Nephron (organoid): ENCODE measurements at regions not wholly inside any gene's neighbourhood (a gene's known extent, or its start where the extent isn't known, plus 50 kb on each side); places are given as distances from the start of the nearest gene placed in this dataset.

Source experiments
- H3K27ac Mint-ChIP-seq, 3 experiments: 2 replicates each; pipeline ENCODE4 v1.8.0; 2020; ENCODE audit warnings: mixed read lengths in 3 of 3, mild to moderate bottlenecking in 2 of 3, moderate library complexity in 1 of 3
- H3K27me3 Mint-ChIP-seq: 2 replicates; pipeline ENCODE4 v1.8.0; 2021; ENCODE audit warnings: low read depth, mild to moderate bottlenecking, moderate library complexity, mixed read lengths
- H3K36me3 Mint-ChIP-seq: 2 replicates; pipeline ENCODE4 v1.8.0; 2020; ENCODE audit warnings: low read depth, mixed read lengths
- H3K4me1 Mint-ChIP-seq: 2 replicates; pipeline ENCODE4 v1.8.0; 2020; ENCODE audit warnings: mixed read lengths
- H3K4me3 Mint-ChIP-seq, 3 experiments: 2 replicates each; pipeline ENCODE4 v1.8.0; 2020; ENCODE audit warnings: mild to moderate bottlenecking in 3 of 3, mixed read lengths in 3 of 3, moderate library complexity in 2 of 3
- H3K9me3 Mint-ChIP-seq: 2 replicates; pipeline ENCODE4 v1.8.0; 2020; ENCODE audit warnings: mixed read lengths
- TF ChIP-seq, protein P1 (sequence below), 3 experiments: fragments of 200-600 bp; sonication (generic); IDR thresholded peaks; one replicate each; pipeline ENCODE4 v1.5.0; 2021; ENCODE audit warnings: antibody characterized with exemption in 3 of 3; ENCODE audit not compliant: unreplicated experiment in 3 of 3

DNA sequence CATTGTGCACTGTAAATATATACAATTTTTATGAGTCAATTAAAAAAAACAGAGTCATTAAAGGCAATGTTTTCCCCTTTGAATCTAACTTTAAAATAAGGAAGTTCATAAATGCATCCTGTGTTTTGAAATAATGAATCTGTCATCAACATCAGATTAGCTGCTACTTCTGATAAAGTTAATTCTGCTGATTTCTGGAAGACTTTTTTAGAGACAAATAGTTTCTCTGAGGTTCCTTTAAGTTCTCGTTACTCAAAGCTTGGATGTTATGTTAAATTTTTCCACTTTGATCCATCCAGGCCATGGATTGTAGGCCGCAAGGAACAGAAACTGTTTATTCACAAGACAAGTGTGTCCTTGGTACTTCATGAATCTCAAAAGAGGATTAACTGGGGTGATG, 115.5 kb downstream of the CARTPT start:
- TF ChIP-seq, protein P1, sequence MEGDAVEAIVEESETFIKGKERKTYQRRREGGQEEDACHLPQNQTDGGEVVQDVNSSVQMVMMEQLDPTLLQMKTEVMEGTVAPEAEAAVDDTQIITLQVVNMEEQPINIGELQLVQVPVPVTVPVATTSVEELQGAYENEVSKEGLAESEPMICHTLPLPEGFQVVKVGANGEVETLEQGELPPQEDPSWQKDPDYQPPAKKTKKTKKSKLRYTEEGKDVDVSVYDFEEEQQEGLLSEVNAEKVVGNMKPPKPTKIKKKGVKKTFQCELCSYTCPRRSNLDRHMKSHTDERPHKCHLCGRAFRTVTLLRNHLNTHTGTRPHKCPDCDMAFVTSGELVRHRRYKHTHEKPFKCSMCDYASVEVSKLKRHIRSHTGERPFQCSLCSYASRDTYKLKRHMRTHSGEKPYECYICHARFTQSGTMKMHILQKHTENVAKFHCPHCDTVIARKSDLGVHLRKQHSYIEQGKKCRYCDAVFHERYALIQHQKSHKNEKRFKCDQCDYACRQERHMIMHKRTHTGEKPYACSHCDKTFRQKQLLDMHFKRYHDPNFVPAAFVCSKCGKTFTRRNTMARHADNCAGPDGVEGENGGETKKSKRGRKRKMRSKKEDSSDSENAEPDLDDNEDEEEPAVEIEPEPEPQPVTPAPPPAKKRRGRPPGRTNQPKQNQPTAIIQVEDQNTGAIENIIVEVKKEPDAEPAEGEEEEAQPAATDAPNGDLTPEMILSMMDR (IDR thresholded peaks at IDR 0.05; ENCODE audit: unreplicated experiment in 3 of 3) = no peak
- no peaks in the 10 kb centered on the region for H3K27me3 Mint-ChIP-seq
- H3K4me1 Mint-ChIP-seq = peaks cover 21% of the 10 kb centered on the region
- H3K4me3 Mint-ChIP-seq = no peak overlapping the region
- no peak overlapping the region for H3K27ac Mint-ChIP-seq
- no peaks in the 10 kb centered on the region for H3K36me3 Mint-ChIP-seq
- no peaks in the 10 kb centered on the region for H3K9me3 Mint-ChIP-seq

DNA sequence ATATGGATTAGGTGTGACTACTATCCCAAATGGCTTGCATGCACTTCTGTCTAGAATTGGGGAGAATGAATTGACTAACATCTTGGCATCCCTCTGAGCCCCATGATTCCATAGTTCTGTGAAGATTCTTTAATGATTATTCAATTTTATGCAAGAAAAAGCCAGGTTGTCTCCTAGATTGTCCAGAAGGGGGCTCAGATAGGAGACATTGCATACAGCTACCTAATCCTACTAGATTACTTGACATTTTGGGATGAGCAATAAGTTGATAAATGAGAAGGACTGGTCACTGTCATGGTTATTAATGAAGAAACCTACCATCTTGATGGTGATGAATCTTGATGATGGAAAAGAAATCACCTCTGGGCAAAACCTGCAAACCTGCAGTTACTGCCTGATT, 117.0 kb downstream of the CARTPT start:
- Mint-ChIP-seq H3K9me3 (no peaks in the 10 kb centered on the region), H3K27me3 (no peaks in the 10 kb centered on the region), H3K4me3 (no peak overlapping the region), H3K4me1 (peaks cover 6% of the 10 kb centered on the region), H3K27ac (no peak overlapping the region), H3K36me3 (no peaks in the 10 kb centered on the region)
- TF ChIP-seq, protein P1 (IDR thresholded peaks at IDR 0.05; ENCODE audit: unreplicated experiment in 3 of 3) = peak in 1 of 3 experiments; percentile 8

DNA sequence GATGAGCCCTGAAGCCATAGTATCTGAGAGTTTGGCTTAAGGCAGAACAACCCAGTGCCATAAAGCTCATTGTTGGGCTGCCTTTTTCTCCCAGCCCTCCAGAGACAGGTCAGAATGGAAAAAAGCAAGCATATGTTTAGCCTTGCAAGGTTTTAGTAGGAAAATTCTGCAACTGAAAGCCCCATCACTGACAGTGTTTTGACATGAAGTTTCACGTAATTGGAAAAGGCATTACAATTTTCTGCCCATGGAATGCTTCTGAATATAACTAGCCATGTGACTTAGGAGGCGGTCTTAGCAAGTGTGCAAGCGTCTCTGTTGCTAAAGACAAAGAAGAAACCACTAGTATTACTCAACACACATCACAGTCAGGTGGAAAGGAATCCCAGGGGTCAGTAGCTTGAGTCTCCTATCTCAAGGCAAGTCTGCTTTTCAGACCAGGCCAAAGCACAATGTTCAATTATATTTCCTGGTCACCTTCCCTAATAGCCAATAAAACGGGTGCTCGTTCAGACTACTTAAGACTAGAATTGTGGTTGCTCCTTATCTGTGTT, 117.6 kb downstream of the CARTPT start:
- Mint-ChIP-seq H3K4me1 (peaks cover under 1% of the 10 kb centered on the region), H3K4me3 (no peak overlapping the region), H3K27me3 (no peaks in the 10 kb centered on the region), H3K9me3 (no peaks in the 10 kb centered on the region), H3K36me3 (no peaks in the 10 kb centered on the region), H3K27ac (no peak overlapping the region)
- TF ChIP-seq, protein P1 (IDR thresholded peaks at IDR 0.05; ENCODE audit: unreplicated experiment in 3 of 3) = no peak

DNA sequence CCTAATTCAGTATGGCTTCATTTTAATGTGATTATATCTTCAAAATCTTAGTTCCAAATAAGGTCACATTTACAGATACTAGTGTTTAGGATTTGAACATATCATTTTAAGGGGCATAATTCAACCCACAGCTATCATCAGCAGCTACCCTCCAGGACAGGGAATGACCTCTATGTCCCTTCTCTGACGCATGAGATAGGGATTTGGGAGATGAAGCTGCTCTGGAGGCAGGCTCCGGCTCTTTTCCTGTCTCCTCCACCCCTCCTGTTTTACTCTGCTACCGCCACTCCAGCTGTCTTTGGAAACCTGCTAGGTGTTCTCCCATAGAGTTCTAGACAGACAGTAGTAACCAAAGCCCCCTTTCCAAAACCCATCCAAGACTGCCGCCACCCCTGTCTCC, 119.2 kb downstream of the CARTPT start:
- H3K27ac Mint-ChIP-seq = no peak overlapping the region
- H3K4me1 Mint-ChIP-seq = no peaks in the 10 kb centered on the region
- TF ChIP-seq, protein P1 (IDR thresholded peaks at IDR 0.05; ENCODE audit: unreplicated experiment in 3 of 3) = no peak
- H3K27me3 Mint-ChIP-seq = no peaks in the 10 kb centered on the region
- no peak overlapping the region for H3K4me3 Mint-ChIP-seq
- no peaks in the 10 kb centered on the region for H3K36me3 Mint-ChIP-seq
- H3K9me3 Mint-ChIP-seq = no peaks in the 10 kb centered on the region

DNA sequence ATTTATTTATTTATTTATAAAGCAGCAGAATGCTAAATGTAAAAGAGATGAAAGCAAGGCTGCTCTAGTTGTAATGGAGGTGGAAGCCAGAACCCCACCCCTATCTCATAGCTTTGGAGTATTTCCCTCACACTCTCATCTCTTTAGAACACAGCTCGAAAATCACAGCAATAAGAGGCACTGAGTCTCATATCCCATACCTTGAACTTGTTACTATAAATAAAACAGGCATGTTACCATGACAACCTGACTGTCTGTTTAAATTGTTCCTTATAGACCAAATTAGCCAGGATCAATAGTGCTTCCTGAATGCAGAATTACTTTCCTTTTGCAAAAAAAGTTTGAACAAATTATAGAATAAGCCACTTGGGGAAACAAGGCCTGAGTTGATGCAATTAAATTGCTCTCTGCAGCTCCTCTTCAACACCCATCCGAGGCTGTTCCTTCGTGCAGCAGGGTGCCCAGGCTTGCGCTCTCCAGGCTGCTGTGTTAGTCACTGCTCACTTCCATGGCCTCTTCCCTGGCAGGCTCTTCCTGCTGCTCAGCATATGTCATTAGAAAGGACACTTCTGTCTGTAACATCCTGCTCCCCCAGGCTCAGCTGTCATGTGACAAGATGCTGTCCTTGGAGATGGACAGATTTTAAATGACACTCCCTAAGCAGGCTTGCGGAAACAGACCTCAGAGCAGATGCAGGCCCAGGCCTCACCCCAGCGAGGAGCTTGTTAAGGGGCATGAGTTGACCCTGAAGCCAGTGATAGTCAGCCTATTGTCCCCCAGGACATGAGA, 120.2 kb downstream of the CARTPT start:
- no peaks in the 10 kb centered on the region for H3K36me3 Mint-ChIP-seq
- H3K9me3 Mint-ChIP-seq = no peaks in the 10 kb centered on the region
- H3K27ac Mint-ChIP-seq = no peak overlapping the region
- no peak overlapping the region for H3K4me3 Mint-ChIP-seq
- H3K4me1 Mint-ChIP-seq = no peaks in the 10 kb centered on the region
- TF ChIP-seq, protein P1 (IDR thresholded peaks at IDR 0.05; ENCODE audit: unreplicated experiment in 3 of 3) = no peak
- no peaks in the 10 kb centered on the region for H3K27me3 Mint-ChIP-seq

DNA sequence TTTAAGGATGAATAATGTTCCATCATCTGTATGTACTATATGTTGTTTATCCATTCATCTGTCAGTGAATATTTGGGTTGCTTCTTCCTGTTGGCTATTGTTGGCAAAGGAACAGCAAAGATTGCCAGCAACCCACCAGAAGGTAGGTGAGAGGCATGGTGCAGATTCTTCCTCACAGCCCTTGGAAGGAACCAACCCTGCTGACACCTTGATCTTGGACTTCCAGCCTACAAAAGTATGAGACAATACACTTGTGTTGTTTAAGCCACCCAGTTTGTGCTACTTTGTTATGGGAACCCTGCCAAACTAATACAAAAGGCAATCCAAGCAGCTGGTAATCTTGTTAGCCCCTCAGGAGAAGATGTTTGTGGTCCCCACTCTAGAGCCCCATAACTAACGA, 122.0 kb downstream of the CARTPT start:
- H3K36me3 Mint-ChIP-seq = no peaks in the 10 kb centered on the region
- H3K4me3 Mint-ChIP-seq = no peak overlapping the region
- TF ChIP-seq, protein P1 (IDR thresholded peaks at IDR 0.05; ENCODE audit: unreplicated experiment in 3 of 3) = no peak
- H3K4me1 Mint-ChIP-seq = no peaks in the 10 kb centered on the region
- no peak overlapping the region for H3K27ac Mint-ChIP-seq
- H3K27me3 Mint-ChIP-seq = no peaks in the 10 kb centered on the region
- H3K9me3 Mint-ChIP-seq = no peaks in the 10 kb centered on the region
